ENCODE measurements at regions not wholly inside any gene's neighbourhood (a gene's known extent, or its start where the extent isn't known, plus 50 kb on each side); places are given as distances from the start of the nearest gene placed in this dataset.

GRCh38 chr11:39434466-39434865 is 2025.0 kb downstream of the LRRC4C start:
- ChIA-PET CTCF (no interaction called here), POLR2A (no interaction called here)
- Histone ChIP-seq H3K4me3 (ENCODE audit: low read depth in 2 of 2, low read length in 2 of 2) (no peak overlapping the region), H3K4me1 (ENCODE audit: control insufficient read depth, insufficient read depth, low read length) (no peaks in the 10 kb centered on the region), H3K36me3 (ENCODE audit: control insufficient read depth, insufficient read depth, low read length) (no peaks in the 10 kb centered on the region), H3K27ac (ENCODE audit: low read length) (no peak overlapping the region), H3K27me3 (ENCODE audit: control insufficient read depth, insufficient read depth, low read length) (no peaks in the 10 kb centered on the region), H3K9me3 (ENCODE audit: control insufficient read depth, insufficient read depth, low read depth, low read length) (no peaks in the 10 kb centered on the region)
- DNase-seq (ENCODE audit: low read depth, low spot score) (no peak), ATAC-seq (no peak)
- no TSS peak for BruUV-seq (replicated peaks)
- TF ChIP-seq SIN3A (IDR thresholded peaks at IDR 0.05; ENCODE audit: borderline replicate concordance, insufficient read depth, low read depth, low read length) (no peak), POLR2AphosphoS5 (IDR thresholded peaks at IDR 0.05; ENCODE audit: low read depth, low read length) (no peak), CTCF (IDR thresholded peaks at IDR 0.05) (no peak), REST (IDR thresholded peaks at IDR 0.05; ENCODE audit: insufficient read depth in 1 of 2, low read depth in 2 of 2, low read length in 1 of 2) (no peak), TCF7L2 (IDR thresholded peaks at IDR 0.05; ENCODE audit: low read depth, low read length) (no peak)
- intact Hi-C loops (cut with micrococcal nuclease; ENCODE audit: unreplicated experiment), result no loop called here
- in situ Hi-C loops (cut with HindIII; ENCODE audit: low pct_unique_long_range_greater_than_20kb, low sequenced_read_pairs), result no loop called here

- Histone ChIP-seq H3K36me3 (ENCODE audit: control insufficient read depth, insufficient read depth, low read length) (no peaks in the 10 kb centered on the region), H3K4me1 (ENCODE audit: control insufficient read depth, insufficient read depth, low read length) (no peaks in the 10 kb centered on the region), H3K27me3 (ENCODE audit: control insufficient read depth, insufficient read depth, low read length) (no peaks in the 10 kb centered on the region), H3K4me3 (ENCODE audit: low read depth in 2 of 2, low read length in 2 of 2) (no peak overlapping the region), H3K27ac (ENCODE audit: low read length) (no peak overlapping the region), H3K9me3 (ENCODE audit: control insufficient read depth, insufficient read depth, low read depth, low read length) (no peaks in the 10 kb centered on the region)
- no peak for DNase-seq (ENCODE audit: low read depth, low spot score)
- intact Hi-C loops (cut with micrococcal nuclease; ENCODE audit: unreplicated experiment), result no loop called here
- TF ChIP-seq CTCF (IDR thresholded peaks at IDR 0.05), result no peak
- POLR2A ChIA-PET, result interaction anchor here (0.6 kb wide), 1 partner anchor 958 kb away, joined by 3 read pairs; no protein-coding TSS in a partner anchor
- in situ Hi-C loops (cut with HindIII; ENCODE audit: low pct_unique_long_range_greater_than_20kb, low sequenced_read_pairs), result no loop called here
- BruUV-seq (replicated peaks), result no TSS peak
- CTCF ChIA-PET, result no interaction called here
- no peak for ATAC-seq
Observed at GRCh38 chr11:39432929-39433328, 2026.5 kb downstream of the LRRC4C start.

GRCh38 chr11:39425226-39425625 is 2034.2 kb downstream of the LRRC4C start:
- Histone ChIP-seq H3K9me3 (ENCODE audit: control insufficient read depth, insufficient read depth, low read depth, low read length) (no peaks in the 10 kb centered on the region), H3K27me3 (ENCODE audit: control insufficient read depth, insufficient read depth, low read length) (no peaks in the 10 kb centered on the region), H3K4me1 (ENCODE audit: control insufficient read depth, insufficient read depth, low read length) (no peaks in the 10 kb centered on the region), H3K27ac (ENCODE audit: low read length) (no peak overlapping the region), H3K36me3 (ENCODE audit: control insufficient read depth, insufficient read depth, low read length) (no peaks in the 10 kb centered on the region), H3K4me3 (ENCODE audit: low read depth in 2 of 2, low read length in 2 of 2) (no peak overlapping the region)
- in situ Hi-C loops (cut with HindIII; ENCODE audit: low pct_unique_long_range_greater_than_20kb, low sequenced_read_pairs) (no loop called here), intact Hi-C loops (cut with micrococcal nuclease; ENCODE audit: unreplicated experiment) (no loop called here)
- no TSS peak for BruUV-seq (replicated peaks)
- ChIA-PET POLR2A (no interaction called here), CTCF (no interaction called here)
- TF ChIP-seq CTCF (IDR thresholded peaks at IDR 0.05) (no peak), TCF7L2 (IDR thresholded peaks at IDR 0.05; ENCODE audit: low read depth, low read length) (no peak), POLR2AphosphoS5 (IDR thresholded peaks at IDR 0.05; ENCODE audit: low read depth, low read length) (no peak), SIN3A (IDR thresholded peaks at IDR 0.05; ENCODE audit: borderline replicate concordance, insufficient read depth, low read depth, low read length) (no peak), REST (IDR thresholded peaks at IDR 0.05; ENCODE audit: insufficient read depth in 1 of 2, low read depth in 2 of 2, low read length in 1 of 2) (no peak)
- DNase-seq (ENCODE audit: low read depth, low spot score), result no peak
- no peak for ATAC-seq

All from Panc1 (cell line).